ENCODE measurements at regions not wholly inside any gene's neighbourhood (a gene's known extent, or its start where the extent isn't known, plus 50 kb on each side); places are given as distances from the start of the nearest gene placed in this dataset.

DNA sequence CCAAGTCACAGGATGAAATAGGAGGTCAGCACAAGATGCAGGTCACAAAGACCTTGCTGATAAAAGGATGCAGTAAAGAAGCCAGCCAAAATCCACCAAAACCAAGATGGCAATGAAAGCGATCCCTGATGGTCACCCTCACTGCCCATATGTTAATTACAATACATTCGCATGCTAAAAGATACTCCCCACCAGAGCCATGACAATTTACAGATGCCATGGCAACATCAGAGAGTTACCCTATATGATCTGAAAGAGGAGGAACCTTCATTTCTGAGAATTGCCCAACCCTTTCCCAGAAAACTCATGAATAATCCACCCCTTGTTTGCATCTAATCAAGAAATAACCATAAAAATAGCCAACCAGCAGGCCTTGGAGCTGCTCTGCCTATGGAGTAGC lies 709.8 kb downstream of the METTL4 start:
- TF ChIP-seq, protein P1, sequence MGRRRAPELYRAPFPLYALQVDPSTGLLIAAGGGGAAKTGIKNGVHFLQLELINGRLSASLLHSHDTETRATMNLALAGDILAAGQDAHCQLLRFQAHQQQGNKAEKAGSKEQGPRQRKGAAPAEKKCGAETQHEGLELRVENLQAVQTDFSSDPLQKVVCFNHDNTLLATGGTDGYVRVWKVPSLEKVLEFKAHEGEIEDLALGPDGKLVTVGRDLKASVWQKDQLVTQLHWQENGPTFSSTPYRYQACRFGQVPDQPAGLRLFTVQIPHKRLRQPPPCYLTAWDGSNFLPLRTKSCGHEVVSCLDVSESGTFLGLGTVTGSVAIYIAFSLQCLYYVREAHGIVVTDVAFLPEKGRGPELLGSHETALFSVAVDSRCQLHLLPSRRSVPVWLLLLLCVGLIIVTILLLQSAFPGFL (CRISPR knock-in tag; IDR thresholded peaks at IDR 0.05; ENCODE audit: borderline replicate concordance), result no peak
- no peak for TF ChIP-seq SOX15 (CRISPR knock-in tag; IDR thresholded peaks at IDR 0.05)
- no peak for TF ChIP-seq TCF7 (CRISPR knock-in tag; IDR thresholded peaks at IDR 0.05; ENCODE audit: low read depth)
- TF ChIP-seq, protein P2, sequence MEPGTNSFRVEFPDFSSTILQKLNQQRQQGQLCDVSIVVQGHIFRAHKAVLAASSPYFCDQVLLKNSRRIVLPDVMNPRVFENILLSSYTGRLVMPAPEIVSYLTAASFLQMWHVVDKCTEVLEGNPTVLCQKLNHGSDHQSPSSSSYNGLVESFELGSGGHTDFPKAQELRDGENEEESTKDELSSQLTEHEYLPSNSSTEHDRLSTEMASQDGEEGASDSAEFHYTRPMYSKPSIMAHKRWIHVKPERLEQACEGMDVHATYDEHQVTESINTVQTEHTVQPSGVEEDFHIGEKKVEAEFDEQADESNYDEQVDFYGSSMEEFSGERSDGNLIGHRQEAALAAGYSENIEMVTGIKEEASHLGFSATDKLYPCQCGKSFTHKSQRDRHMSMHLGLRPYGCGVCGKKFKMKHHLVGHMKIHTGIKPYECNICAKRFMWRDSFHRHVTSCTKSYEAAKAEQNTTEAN (CRISPR knock-in tag; IDR thresholded peaks at IDR 0.05), result no peak
- TF ChIP-seq NFYB (CRISPR knock-in tag; conservative IDR thresholded peaks at IDR 0.05; ENCODE audit: low read depth), result no peak
- no peak for TF ChIP-seq GTF2I (CRISPR knock-in tag; conservative IDR thresholded peaks at IDR 0.05)
- TF ChIP-seq, protein P3, sequence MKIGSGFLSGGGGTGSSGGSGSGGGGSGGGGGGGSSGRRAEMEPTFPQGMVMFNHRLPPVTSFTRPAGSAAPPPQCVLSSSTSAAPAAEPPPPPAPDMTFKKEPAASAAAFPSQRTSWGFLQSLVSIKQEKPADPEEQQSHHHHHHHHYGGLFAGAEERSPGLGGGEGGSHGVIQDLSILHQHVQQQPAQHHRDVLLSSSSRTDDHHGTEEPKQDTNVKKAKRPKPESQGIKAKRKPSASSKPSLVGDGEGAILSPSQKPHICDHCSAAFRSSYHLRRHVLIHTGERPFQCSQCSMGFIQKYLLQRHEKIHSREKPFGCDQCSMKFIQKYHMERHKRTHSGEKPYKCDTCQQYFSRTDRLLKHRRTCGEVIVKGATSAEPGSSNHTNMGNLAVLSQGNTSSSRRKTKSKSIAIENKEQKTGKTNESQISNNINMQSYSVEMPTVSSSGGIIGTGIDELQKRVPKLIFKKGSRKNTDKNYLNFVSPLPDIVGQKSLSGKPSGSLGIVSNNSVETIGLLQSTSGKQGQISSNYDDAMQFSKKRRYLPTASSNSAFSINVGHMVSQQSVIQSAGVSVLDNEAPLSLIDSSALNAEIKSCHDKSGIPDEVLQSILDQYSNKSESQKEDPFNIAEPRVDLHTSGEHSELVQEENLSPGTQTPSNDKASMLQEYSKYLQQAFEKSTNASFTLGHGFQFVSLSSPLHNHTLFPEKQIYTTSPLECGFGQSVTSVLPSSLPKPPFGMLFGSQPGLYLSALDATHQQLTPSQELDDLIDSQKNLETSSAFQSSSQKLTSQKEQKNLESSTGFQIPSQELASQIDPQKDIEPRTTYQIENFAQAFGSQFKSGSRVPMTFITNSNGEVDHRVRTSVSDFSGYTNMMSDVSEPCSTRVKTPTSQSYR (CRISPR knock-in tag; IDR thresholded peaks at IDR 0.05), result no peak
- TF ChIP-seq, protein P4, sequence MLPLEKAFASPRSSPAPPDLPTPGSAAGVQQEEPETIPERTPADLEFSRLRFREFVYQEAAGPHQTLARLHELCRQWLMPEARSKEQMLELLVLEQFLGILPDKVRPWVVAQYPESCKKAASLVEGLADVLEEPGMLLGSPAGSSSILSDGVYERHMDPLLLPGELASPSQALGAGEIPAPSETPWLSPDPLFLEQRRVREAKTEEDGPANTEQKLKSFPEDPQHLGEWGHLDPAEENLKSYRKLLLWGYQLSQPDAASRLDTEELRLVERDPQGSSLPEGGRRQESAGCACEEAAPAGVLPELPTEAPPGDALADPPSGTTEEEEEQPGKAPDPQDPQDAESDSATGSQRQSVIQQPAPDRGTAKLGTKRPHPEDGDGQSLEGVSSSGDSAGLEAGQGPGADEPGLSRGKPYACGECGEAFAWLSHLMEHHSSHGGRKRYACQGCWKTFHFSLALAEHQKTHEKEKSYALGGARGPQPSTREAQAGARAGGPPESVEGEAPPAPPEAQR (CRISPR knock-in tag; IDR thresholded peaks at IDR 0.05), result no peak
- no peak for TF ChIP-seq NR2C2 (CRISPR knock-in tag; IDR thresholded peaks at IDR 0.05)
- TF ChIP-seq ELF4 (CRISPR knock-in tag; IDR thresholded peaks at IDR 0.05; ENCODE audit: low read depth), result no peak

Measured in WTC11 (cell line).